Liver (tissue), 8 donors: ENCODE measurements at regions not wholly inside any gene's neighbourhood (a gene's known extent, or its start where the extent isn't known, plus 50 kb on each side); places are given as distances from the start of the nearest gene placed in this dataset.

Experiments used
- DNase-seq: peaks from one replicate; pipeline ENCODE4 v3.0.0-alpha.2; 2017; ENCODE audit warnings: low spot score
- H3K27ac ChIP-seq, 2 donors: one replicate each; pipeline ENCODE4 v1.7.0; 2013; ENCODE audit warnings: inconsistent platforms in 2 of 2, low read length in 2 of 2, control low read depth in 1 of 2, low read depth in 1 of 2, mild to moderate bottlenecking in 1 of 2
- H3K27me3 ChIP-seq, 4 donors: one replicate each; pipeline versions ENCODE4 v1.6.1 to v1.7.0; 2013; ENCODE audit warnings: low read length in 3 of 4, inconsistent platforms in 1 of 4, mild to moderate bottlenecking in 1 of 4, moderate library complexity in 1 of 4; ENCODE audit not compliant: control insufficient read depth in 4 of 4, insufficient read depth in 4 of 4
- H3K36me3 ChIP-seq, 4 donors: one replicate each; pipeline versions ENCODE4 v1.6.1 to v1.7.0; 2013; ENCODE audit warnings: low read length in 3 of 4, mild to moderate bottlenecking in 3 of 4, low read depth in 1 of 4, moderate library complexity in 1 of 4; ENCODE audit not compliant: control insufficient read depth in 4 of 4, insufficient read depth in 3 of 4
- H3K4me1 ChIP-seq, 4 donors: one replicate each; pipeline versions ENCODE4 v1.6.1 to v1.7.0; 2013; ENCODE audit warnings: low read length in 3 of 4, mild to moderate bottlenecking in 3 of 4, moderate library complexity in 1 of 4; ENCODE audit not compliant: control insufficient read depth in 4 of 4, insufficient read depth in 4 of 4
- H3K4me3 ChIP-seq, 3 donors: one replicate each; pipeline versions ENCODE4 v1.6.1 to v1.7.0; 2013; ENCODE audit warnings: low read length in 3 of 3, control low read depth in 1 of 3, low read depth in 1 of 3, mild to moderate bottlenecking in 1 of 3
- H3K9ac ChIP-seq, 2 donors: one replicate each; pipeline ENCODE4 v1.7.0; 2013; ENCODE audit warnings: low read length in 2 of 2, mild to moderate bottlenecking in 2 of 2, moderate library complexity in 2 of 2, control low read depth in 1 of 2, low read depth in 1 of 2
- H3K9me3 ChIP-seq, 4 donors: one replicate each; pipeline versions ENCODE4 v1.6.1 to v1.7.0; 2013; ENCODE audit warnings: low read length in 3 of 4; ENCODE audit not compliant: control insufficient read depth in 4 of 4
- ATF3 ChIP-seq: IDR thresholded peaks from 2 replicates; pipeline ENCODE4 v1.6.1; 2016; ENCODE audit warnings: antibody characterized with exemption
- EGR1 ChIP-seq, 2 donors: IDR thresholded peaks; 2 replicates each; pipeline ENCODE4 v1.6.1; 2016 to 2018; ENCODE audit warnings: antibody characterized with exemption in 2 of 2, low read depth in 2 of 2
- FOXA1 ChIP-seq: IDR thresholded peaks from 2 replicates; pipeline ENCODE4 v1.6.1; 2016; ENCODE audit warnings: antibody characterized with exemption
- FOXA2 ChIP-seq: IDR thresholded peaks from 2 replicates; pipeline ENCODE4 v1.6.1; 2016; ENCODE audit warnings: antibody characterized with exemption
- GABPA ChIP-seq, 2 donors: IDR thresholded peaks in 1 of 2; conservative IDR thresholded peaks in 1 of 2; 2 replicates each; pipeline ENCODE4 v1.6.1; 2016; ENCODE audit warnings: antibody characterized with exemption in 2 of 2, mild to moderate bottlenecking in 1 of 2, moderate library complexity in 1 of 2
- HNF4A ChIP-seq, 2 donors: conservative IDR thresholded peaks; 2 replicates each; pipeline ENCODE4 v1.6.1; 2016; ENCODE audit warnings: antibody characterized with exemption in 2 of 2, mild to moderate bottlenecking in 2 of 2
- HNF4G ChIP-seq: IDR thresholded peaks from 2 replicates; pipeline ENCODE4 v1.6.1; 2016; ENCODE audit warnings: antibody characterized with exemption
- JUND ChIP-seq, 2 donors: IDR thresholded peaks; 2 replicates each; pipeline ENCODE4 v1.6.1; 2016; ENCODE audit warnings: antibody characterized with exemption in 2 of 2
- NR2F2 ChIP-seq: IDR thresholded peaks from 2 replicates; pipeline ENCODE4 v1.6.1; 2016; ENCODE audit warnings: antibody characterized with exemption
- RAD21 ChIP-seq, 2 donors: IDR thresholded peaks; 2 replicates each; pipeline ENCODE4 v1.6.1; 2016; ENCODE audit warnings: antibody characterized with exemption in 2 of 2, mild to moderate bottlenecking in 2 of 2
- REST ChIP-seq: IDR thresholded peaks from 2 replicates; pipeline ENCODE4 v1.6.1; 2016; ENCODE audit warnings: antibody characterized with exemption, mild to moderate bottlenecking
- RXRA ChIP-seq, 2 donors: IDR thresholded peaks; 2 replicates each; pipeline ENCODE4 v1.6.1; 2017 to 2018; ENCODE audit warnings: antibody characterized with exemption in 2 of 2, mild to moderate bottlenecking in 1 of 2
- SP1 ChIP-seq: IDR thresholded peaks from 2 replicates; pipeline ENCODE4 v1.6.1; 2018; ENCODE audit warnings: antibody characterized with exemption, mild to moderate bottlenecking
- TAF1 ChIP-seq: conservative IDR thresholded peaks from 2 replicates; pipeline ENCODE4 v1.6.1; 2016; ENCODE audit warnings: antibody characterized with exemption, mild to moderate bottlenecking
- YY1 ChIP-seq: IDR thresholded peaks from 2 replicates; pipeline ENCODE4 v1.6.1; 2016; ENCODE audit warnings: antibody characterized with exemption, mild to moderate bottlenecking
- WGBS: extraction: QIAGEN DNeasy Blood & Tissue Kit; methylation state at CpG from one replicate; pipeline ENCODE4 v1.1.7; 2013; 5-methylcytosine and 5-hydroxymethylcytosine counted together
- TF ChIP-seq, protein P1 (sequence below): fragments of 150-350 bp; IDR thresholded peaks from 2 replicates; pipeline ENCODE4 v1.5.1; 2017; ENCODE audit warnings: improper control_type of control experiment, low read depth, low read length; ENCODE audit not compliant: missing input control
- TF ChIP-seq, protein P2 (sequence below): IDR thresholded peaks from 2 replicates; pipeline ENCODE4 v1.6.1; 2016; ENCODE audit warnings: antibody characterized with exemption
- TF ChIP-seq, protein P3 (sequence below): IDR thresholded peaks from 2 replicates; pipeline ENCODE4 v1.6.1; 2016; ENCODE audit warnings: antibody characterized with exemption
- donor health status: healthy.
- donor health status: healthy.
- donor health status: healthy.
- donor health status: healthy.
- donor health status: healthy.

DNA sequence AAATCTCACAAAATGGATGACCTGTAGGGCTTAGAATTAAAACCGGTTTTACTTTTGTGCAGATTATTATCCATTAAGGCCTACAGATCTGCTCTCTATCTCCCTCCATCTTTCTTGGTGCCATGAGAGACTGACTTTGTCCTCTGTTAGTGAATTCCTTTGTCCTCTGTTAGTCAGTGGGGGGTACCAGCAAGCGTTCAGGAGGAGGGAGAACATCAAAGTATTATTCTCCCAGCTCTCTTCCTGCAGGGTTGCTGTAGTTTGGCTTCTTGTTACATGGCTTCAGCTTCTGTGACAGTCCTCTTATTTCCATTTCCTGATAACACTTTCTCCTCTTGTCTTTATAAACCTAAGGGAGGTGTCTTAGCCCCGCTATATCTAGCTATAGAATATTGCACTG, 850.5 kb upstream of the SEMA6A start:
- H3K27me3 ChIP-seq, result no peaks in the 10 kb centered on the region
- no peaks in the 10 kb centered on the region for H3K36me3 ChIP-seq
- no peaks in the 10 kb centered on the region for H3K4me1 ChIP-seq
- H3K4me3 ChIP-seq, result no peak overlapping the region
- TF ChIP-seq TAF1 (no peak), GABPA (IDR thresholded peaks at IDR 0.05 in 1 of 2, conservative IDR thresholded peaks at IDR 0.05 in 1 of 2) (no peak), RXRA (IDR thresholded peaks at IDR 0.05) (no peak), RAD21 (IDR thresholded peaks at IDR 0.05) (no peak), YY1 (no peak), HNF4A (conservative IDR thresholded peaks at IDR 0.05) (no peak), ATF3 (no peak), SP1 (no peak), JUND (IDR thresholded peaks at IDR 0.05) (no peak), NR2F2 (no peak), FOXA2 (no peak), REST (no peak), HNF4G (no peak), EGR1 (IDR thresholded peaks at IDR 0.05; ENCODE audit: low read depth in 2 of 2) (no peak), FOXA1 (no peak)
- TF ChIP-seq, protein P1, sequence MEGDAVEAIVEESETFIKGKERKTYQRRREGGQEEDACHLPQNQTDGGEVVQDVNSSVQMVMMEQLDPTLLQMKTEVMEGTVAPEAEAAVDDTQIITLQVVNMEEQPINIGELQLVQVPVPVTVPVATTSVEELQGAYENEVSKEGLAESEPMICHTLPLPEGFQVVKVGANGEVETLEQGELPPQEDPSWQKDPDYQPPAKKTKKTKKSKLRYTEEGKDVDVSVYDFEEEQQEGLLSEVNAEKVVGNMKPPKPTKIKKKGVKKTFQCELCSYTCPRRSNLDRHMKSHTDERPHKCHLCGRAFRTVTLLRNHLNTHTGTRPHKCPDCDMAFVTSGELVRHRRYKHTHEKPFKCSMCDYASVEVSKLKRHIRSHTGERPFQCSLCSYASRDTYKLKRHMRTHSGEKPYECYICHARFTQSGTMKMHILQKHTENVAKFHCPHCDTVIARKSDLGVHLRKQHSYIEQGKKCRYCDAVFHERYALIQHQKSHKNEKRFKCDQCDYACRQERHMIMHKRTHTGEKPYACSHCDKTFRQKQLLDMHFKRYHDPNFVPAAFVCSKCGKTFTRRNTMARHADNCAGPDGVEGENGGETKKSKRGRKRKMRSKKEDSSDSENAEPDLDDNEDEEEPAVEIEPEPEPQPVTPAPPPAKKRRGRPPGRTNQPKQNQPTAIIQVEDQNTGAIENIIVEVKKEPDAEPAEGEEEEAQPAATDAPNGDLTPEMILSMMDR, result no peak
- TF ChIP-seq, protein P2, sequence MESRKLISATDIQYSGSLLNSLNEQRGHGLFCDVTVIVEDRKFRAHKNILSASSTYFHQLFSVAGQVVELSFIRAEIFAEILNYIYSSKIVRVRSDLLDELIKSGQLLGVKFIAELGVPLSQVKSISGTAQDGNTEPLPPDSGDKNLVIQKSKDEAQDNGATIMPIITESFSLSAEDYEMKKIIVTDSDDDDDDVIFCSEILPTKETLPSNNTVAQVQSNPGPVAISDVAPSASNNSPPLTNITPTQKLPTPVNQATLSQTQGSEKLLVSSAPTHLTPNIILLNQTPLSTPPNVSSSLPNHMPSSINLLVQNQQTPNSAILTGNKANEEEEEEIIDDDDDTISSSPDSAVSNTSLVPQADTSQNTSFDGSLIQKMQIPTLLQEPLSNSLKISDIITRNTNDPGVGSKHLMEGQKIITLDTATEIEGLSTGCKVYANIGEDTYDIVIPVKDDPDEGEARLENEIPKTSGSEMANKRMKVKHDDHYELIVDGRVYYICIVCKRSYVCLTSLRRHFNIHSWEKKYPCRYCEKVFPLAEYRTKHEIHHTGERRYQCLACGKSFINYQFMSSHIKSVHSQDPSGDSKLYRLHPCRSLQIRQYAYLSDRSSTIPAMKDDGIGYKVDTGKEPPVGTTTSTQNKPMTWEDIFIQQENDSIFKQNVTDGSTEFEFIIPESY, result no peak
- TF ChIP-seq, protein P3, sequence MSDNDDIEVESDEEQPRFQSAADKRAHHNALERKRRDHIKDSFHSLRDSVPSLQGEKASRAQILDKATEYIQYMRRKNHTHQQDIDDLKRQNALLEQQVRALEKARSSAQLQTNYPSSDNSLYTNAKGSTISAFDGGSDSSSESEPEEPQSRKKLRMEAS, result no peak
- H3K9me3 ChIP-seq, result no peaks in the 10 kb centered on the region
- 65% methylated on average over 3 of the region's 3 CpGs for WGBS
- H3K27ac ChIP-seq, result no peak overlapping the region
- no peak overlapping the region for H3K9ac ChIP-seq
- DNase-seq, result no peak

DNA sequence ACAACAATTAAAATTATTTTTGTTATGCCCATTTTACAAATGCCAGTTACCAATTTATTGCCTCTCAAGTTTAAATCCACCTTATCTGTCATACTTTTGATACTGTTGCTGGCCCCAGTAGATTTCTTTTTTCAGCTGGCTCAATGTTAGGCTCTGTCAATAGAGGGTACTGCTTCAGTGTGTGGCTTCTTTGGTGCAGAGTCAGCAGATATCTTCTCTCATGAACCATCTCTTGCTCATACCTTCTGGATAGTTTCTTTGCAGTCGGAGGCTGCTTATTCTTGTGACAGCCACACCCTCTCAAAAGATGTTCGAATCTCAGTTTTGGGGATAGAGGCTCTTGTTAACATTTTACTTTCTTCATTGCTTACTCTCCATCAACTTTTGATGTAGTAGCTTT, 849.9 kb upstream of the SEMA6A start:
- Histone ChIP-seq H3K27me3 (no peaks in the 10 kb centered on the region), H3K36me3 (no peaks in the 10 kb centered on the region), H3K9ac (no peak overlapping the region), H3K27ac (no peak overlapping the region), H3K4me1 (no peaks in the 10 kb centered on the region), H3K4me3 (no peak overlapping the region), H3K9me3 (no peaks in the 10 kb centered on the region)
- no peak for DNase-seq
- WGBS, result 82% methylated on average over 2 of the region's 2 CpGs
- no peak for TF ChIP-seq GABPA (IDR thresholded peaks at IDR 0.05 in 1 of 2, conservative IDR thresholded peaks at IDR 0.05 in 1 of 2)
- TF ChIP-seq YY1, result no peak
- no peak for TF ChIP-seq EGR1 (IDR thresholded peaks at IDR 0.05; ENCODE audit: low read depth in 2 of 2)
- no peak for TF ChIP-seq HNF4A (conservative IDR thresholded peaks at IDR 0.05)
- no peak for TF ChIP-seq NR2F2
- TF ChIP-seq HNF4G, result no peak
- no peak for TF ChIP-seq SP1
- TF ChIP-seq ATF3, result no peak
- no peak for TF ChIP-seq FOXA2
- TF ChIP-seq, protein P2, result no peak
- TF ChIP-seq TAF1, result no peak
- no peak for TF ChIP-seq JUND (IDR thresholded peaks at IDR 0.05)
- TF ChIP-seq REST, result no peak
- TF ChIP-seq RXRA (IDR thresholded peaks at IDR 0.05), result no peak
